Pons (tissue), 1 donor: ENCODE measurements at regions not wholly inside any gene's neighbourhood (a gene's known extent, or its start where the extent isn't known, plus 50 kb on each side); places are given as distances from the start of the nearest gene placed in this dataset.

Source experiments
- DNase-seq: peaks from one replicate; pipeline ENCODE4 v3.0.0-alpha.2; 2016; ENCODE audit warnings: low spot score

- no peak for DNase-seq
Observed at GRCh38 chr2:18465979-18466378, 94.5 kb downstream of the RDH14 start.

- peak; percentile 32 for DNase-seq
Observed at GRCh38 chr2:18464913-18465312, 95.5 kb downstream of the RDH14 start.

- DNase-seq, result peak; percentile 84
Observed at GRCh38 chr2:18456026-18456425, 104.4 kb downstream of the RDH14 start.

- peak; percentile 29 for DNase-seq
Observed at GRCh38 chr2:18455236-18455862, 105.1 kb downstream of the RDH14 start.

GRCh38 chr2:18454692-18455235 is 105.7 kb downstream of the RDH14 start:
- DNase-seq, result no peak

GRCh38 chr2:18446715-18447114 is 113.7 kb downstream of the RDH14 start:
- DNase-seq, result no peak

GRCh38 chr2:18445433-18446320 is 114.8 kb downstream of the RDH14 start:
- no peak for DNase-seq

GRCh38 chr2:18444806-18445205 is 115.6 kb downstream of the RDH14 start:
- DNase-seq, result no peak

GRCh38 chr2:18441583-18441982 is 118.9 kb downstream of the RDH14 start:
- DNase-seq, result no peak

- no peak for DNase-seq
Observed at GRCh38 chr2:18440777-18441176, 119.7 kb downstream of the RDH14 start.

GRCh38 chr2:18440141-18440661 is 120.3 kb downstream of the RDH14 start:
- DNase-seq, result no peak

- no peak for DNase-seq
Observed at GRCh38 chr2:18439716-18440115, 120.7 kb downstream of the RDH14 start.

GRCh38 chr2:18437909-18438308 is 122.5 kb downstream of the RDH14 start:
- DNase-seq, result no peak

GRCh38 chr2:18436503-18437005 is 123.9 kb downstream of the RDH14 start:
- no peak for DNase-seq

- DNase-seq, result peak; percentile 79
Observed at GRCh38 chr2:18435426-18436037, 124.9 kb downstream of the RDH14 start.

GRCh38 chr2:18433872-18434271 is 126.6 kb downstream of the RDH14 start:
- no peak for DNase-seq

- DNase-seq, result no peak
Observed at GRCh38 chr2:18432999-18433398, 127.5 kb downstream of the RDH14 start.

- peak; percentile 86 for DNase-seq
Observed at GRCh38 chr2:18430996-18431748, 129.3 kb downstream of the RDH14 start.

- DNase-seq, result no peak
Observed at GRCh38 chr2:18428516-18428915, 131.9 kb downstream of the RDH14 start.

GRCh38 chr2:18427762-18428161 is 132.7 kb downstream of the RDH14 start:
- DNase-seq, result no peak

GRCh38 chr2:18426174-18426573 is 134.3 kb downstream of the RDH14 start:
- DNase-seq, result no peak
